ENCODE measurements at regions not wholly inside any gene's neighbourhood (a gene's known extent, or its start where the extent isn't known, plus 50 kb on each side); places are given as distances from the start of the nearest gene placed in this dataset.

GRCh38 chr18:78352910-78353309, 626.7 kb upstream of the SALL3 start:
- TF ChIP-seq EZH2phosphoT487 (IDR thresholded peaks at IDR 0.05; ENCODE audit: low read depth) = no peak
- TF ChIP-seq CTCF (IDR thresholded peaks at IDR 0.05; ENCODE audit: low read depth, low read length) = no peak
